ENCODE measurements at regions not wholly inside any gene's neighbourhood (a gene's known extent, or its start where the extent isn't known, plus 50 kb on each side); places are given as distances from the start of the nearest gene placed in this dataset.

GRCh38 chr15:21261965-21262850 lies 178.1 kb downstream of the POTEB3 start:
- TF ChIP-seq CTCF (IDR thresholded peaks at IDR 0.05; ENCODE audit: low read length): no peak
- TF ChIP-seq EZH2 (optimal IDR thresholded peaks at IDR 0.05; ENCODE audit: low read depth, low read length): no peak
- no peak for TF ChIP-seq EZH2phosphoT487 (IDR thresholded peaks at IDR 0.05; ENCODE audit: low read length)

Measured in MM.1S (cell line).